ENCODE measurements at regions not wholly inside any gene's neighbourhood (a gene's known extent, or its start where the extent isn't known, plus 50 kb on each side); places are given as distances from the start of the nearest gene placed in this dataset.
A peak's percentile ranks its signal among the peaks of the same experiment; 100 is the strongest.

GRCh38 chr3:46091046-46091445 lies 63.8 kb upstream of the XCR1 start:
- no peaks in the 10 kb centered on the region for H3K27me3 ChIP-seq (ENCODE audit: insufficient read depth, low read length)
- no peak overlapping the region for H3K4me3 ChIP-seq (ENCODE audit: low read length in 2 of 2)
- Mint-ChIP-seq H3K27me3 (no peaks in the 10 kb centered on the region), H3K4me1 (peaks cover 3 to 7% (median 3%) of the 10 kb centered on the region in 4 donors), H3K36me3 (no peaks in the 10 kb centered on the region), H3K27ac (no peak overlapping the region), H3K4me3 (no peak overlapping the region), H3K9me3 (no peaks in the 10 kb centered on the region)
- intact Hi-C loops (cut with micrococcal nuclease), result loop anchor here (10.0 kb wide), 1 partner anchor 194 kb away; no protein-coding TSS in a partner anchor
- DNase-seq, result no peak
- ChIA-PET CTCF (ENCODE audit: partially characterized antibody) (interaction anchor here (0.5 to 2.0 kb wide), 4 partner anchors 12 to 431 kb away, joined by 3 to 9 read pairs (median 4); no protein-coding TSS in a partner anchor), POLR2A (ENCODE audit: partially characterized antibody) (no interaction called here)
- no peaks in the 10 kb centered on the region for H3K36me3 ChIP-seq (ENCODE audit: insufficient read depth, low read length)
- H3K27ac ChIP-seq (ENCODE audit: low read depth, low read length), result no peak overlapping the region
- H3K9me3 ChIP-seq (ENCODE audit: control insufficient read depth in 1 of 2, low read length in 2 of 2), result no peaks in the 10 kb centered on the region
- peaks cover 6% of the 10 kb centered on the region for H3K4me1 ChIP-seq (ENCODE audit: insufficient read depth, low read length)

GRCh38 chr3:46090161-46090591 lies 62.9 kb upstream of the XCR1 start:
- ChIA-PET CTCF (ENCODE audit: partially characterized antibody) (interaction anchor here (0.5 to 2.0 kb wide), 4 partner anchors 12 to 430 kb away, joined by 3 to 9 read pairs (median 6); no protein-coding TSS in a partner anchor), POLR2A (ENCODE audit: partially characterized antibody) (no interaction called here)
- H3K36me3 Mint-ChIP-seq, result no peaks in the 10 kb centered on the region
- peaks cover 6% of the 10 kb centered on the region for H3K4me1 ChIP-seq (ENCODE audit: insufficient read depth, low read length)
- intact Hi-C loops (cut with micrococcal nuclease), result loop anchor here (10.0 kb wide), 1 partner anchor 195 kb away; no protein-coding TSS in a partner anchor
- no peaks in the 10 kb centered on the region for H3K27me3 Mint-ChIP-seq
- no peaks in the 10 kb centered on the region for H3K36me3 ChIP-seq (ENCODE audit: insufficient read depth, low read length)
- H3K27ac Mint-ChIP-seq, result no peak overlapping the region
- no peak for DNase-seq
- H3K4me3 Mint-ChIP-seq, result no peak overlapping the region
- H3K27ac ChIP-seq (ENCODE audit: low read depth, low read length), result no peak overlapping the region
- no peak overlapping the region for H3K4me3 ChIP-seq (ENCODE audit: low read length in 2 of 2)
- no peaks in the 10 kb centered on the region for H3K9me3 Mint-ChIP-seq
- H3K9me3 ChIP-seq (ENCODE audit: control insufficient read depth in 1 of 2, low read length in 2 of 2), result no peaks in the 10 kb centered on the region
- H3K4me1 Mint-ChIP-seq, result peaks cover 3 to 7% (median 3%) of the 10 kb centered on the region in 4 donors
- H3K27me3 ChIP-seq (ENCODE audit: insufficient read depth, low read length), result no peaks in the 10 kb centered on the region

GRCh38 chr3:46089237-46090011 lies 62.1 kb upstream of the XCR1 start:
- H3K4me1 Mint-ChIP-seq, result peaks cover 3 to 7% (median 3%) of the 10 kb centered on the region in 4 donors
- no peaks in the 10 kb centered on the region for H3K27me3 Mint-ChIP-seq
- H3K4me3 Mint-ChIP-seq, result no peak overlapping the region
- H3K27ac Mint-ChIP-seq, result no peak overlapping the region
- H3K36me3 Mint-ChIP-seq, result no peaks in the 10 kb centered on the region
- intact Hi-C loops (cut with micrococcal nuclease), result loop anchor here (10.0 kb wide), 1 partner anchor 195 kb away; no protein-coding TSS in a partner anchor
- no peaks in the 10 kb centered on the region for H3K9me3 Mint-ChIP-seq
- Histone ChIP-seq H3K36me3 (ENCODE audit: insufficient read depth, low read length) (no peaks in the 10 kb centered on the region), H3K27ac (ENCODE audit: low read depth, low read length) (no peak overlapping the region), H3K4me1 (ENCODE audit: insufficient read depth, low read length) (peaks cover 6% of the 10 kb centered on the region), H3K9me3 (ENCODE audit: control insufficient read depth in 1 of 2, low read length in 2 of 2) (no peaks in the 10 kb centered on the region), H3K27me3 (ENCODE audit: insufficient read depth, low read length) (no peaks in the 10 kb centered on the region), H3K4me3 (ENCODE audit: low read length in 2 of 2) (no peak overlapping the region)
- DNase-seq, result no peak
- POLR2A ChIA-PET (ENCODE audit: partially characterized antibody), result no interaction called here
- CTCF ChIA-PET (ENCODE audit: partially characterized antibody), result interaction anchor here (1.1 to 14.8 kb wide), 4 partner anchors 10 to 283 kb away, joined by 3 to 267 read pairs (median 7); partner anchors contain the start of gene CCR5

GRCh38 chr3:46087871-46088270 lies 60.6 kb upstream of the XCR1 start:
- no peaks in the 10 kb centered on the region for H3K36me3 Mint-ChIP-seq
- H3K9me3 ChIP-seq (ENCODE audit: control insufficient read depth in 1 of 2, low read length in 2 of 2), result no peaks in the 10 kb centered on the region
- peak overlapping the region in 1 of 7 donors; percentile 1 for H3K27ac Mint-ChIP-seq
- H3K36me3 ChIP-seq (ENCODE audit: insufficient read depth, low read length), result no peaks in the 10 kb centered on the region
- intact Hi-C loops (cut with micrococcal nuclease), result no loop called here
- H3K9me3 Mint-ChIP-seq, result no peaks in the 10 kb centered on the region
- no peak overlapping the region for H3K27ac ChIP-seq (ENCODE audit: low read depth, low read length)
- no peak overlapping the region for H3K4me3 ChIP-seq (ENCODE audit: low read length in 2 of 2)
- no peaks in the 10 kb centered on the region for H3K27me3 ChIP-seq (ENCODE audit: insufficient read depth, low read length)
- no peaks in the 10 kb centered on the region for H3K27me3 Mint-ChIP-seq
- no peak for DNase-seq
- CTCF ChIA-PET (ENCODE audit: partially characterized antibody), result interaction anchor here (0.8 to 14.8 kb wide), 4 partner anchors 9 to 295 kb away, joined by 3 to 267 read pairs (median 5); partner anchors contain the start of gene CCR5
- peaks cover 6% of the 10 kb centered on the region for H3K4me1 ChIP-seq (ENCODE audit: insufficient read depth, low read length)
- peaks cover 0 to 4% (median 3%) of the 10 kb centered on the region in 4 donors for H3K4me1 Mint-ChIP-seq
- POLR2A ChIA-PET (ENCODE audit: partially characterized antibody), result no interaction called here
- no peak overlapping the region for H3K4me3 Mint-ChIP-seq

- H3K4me1 ChIP-seq (ENCODE audit: insufficient read depth, low read length), result peaks cover 6% of the 10 kb centered on the region
- no peaks in the 10 kb centered on the region for H3K9me3 ChIP-seq (ENCODE audit: control insufficient read depth in 1 of 2, low read length in 2 of 2)
- no peaks in the 10 kb centered on the region for H3K27me3 Mint-ChIP-seq
- intact Hi-C loops (cut with micrococcal nuclease), result no loop called here
- no peak overlapping the region for H3K4me3 Mint-ChIP-seq
- no peak overlapping the region for H3K4me3 ChIP-seq (ENCODE audit: low read length in 2 of 2)
- H3K36me3 ChIP-seq (ENCODE audit: insufficient read depth, low read length), result no peaks in the 10 kb centered on the region
- no peaks in the 10 kb centered on the region for H3K36me3 Mint-ChIP-seq
- H3K27ac Mint-ChIP-seq, result no peak overlapping the region
- peaks cover 0 to 2% (median 0%) of the 10 kb centered on the region in 4 donors for H3K4me1 Mint-ChIP-seq
- POLR2A ChIA-PET (ENCODE audit: partially characterized antibody), result no interaction called here
- DNase-seq, result no peak
- no peaks in the 10 kb centered on the region for H3K9me3 Mint-ChIP-seq
- CTCF ChIA-PET (ENCODE audit: partially characterized antibody), result interaction anchor here (0.8 to 14.8 kb wide), 7 partner anchors 8 to 296 kb away, joined by 3 to 267 read pairs (median 3); partner anchors contain the start of gene CCR5
- H3K27me3 ChIP-seq (ENCODE audit: insufficient read depth, low read length), result no peaks in the 10 kb centered on the region
- H3K27ac ChIP-seq (ENCODE audit: low read depth, low read length), result no peak overlapping the region
Observed at GRCh38 chr3:46086986-46087385, 59.7 kb upstream of the XCR1 start.

- no peak overlapping the region for H3K27ac ChIP-seq (ENCODE audit: low read depth, low read length)
- H3K4me3 ChIP-seq (ENCODE audit: low read length in 2 of 2), result no peak overlapping the region
- H3K27me3 ChIP-seq (ENCODE audit: insufficient read depth, low read length), result no peaks in the 10 kb centered on the region
- ChIA-PET POLR2A (ENCODE audit: partially characterized antibody) (interaction anchor here (0.6 kb wide), 1 partner anchor 15 kb away, joined by 3 read pairs; no protein-coding TSS in a partner anchor), CTCF (ENCODE audit: partially characterized antibody) (interaction anchor here (1.5 to 14.8 kb wide), 3 partner anchors 9 to 287 kb away, joined by 5 to 677 read pairs (median 267); partner anchors contain the start of genes CCR5 and CXCR6)
- peaks cover 6% of the 10 kb centered on the region for H3K4me1 ChIP-seq (ENCODE audit: insufficient read depth, low read length)
- intact Hi-C loops (cut with micrococcal nuclease), result no loop called here
- H3K9me3 ChIP-seq (ENCODE audit: control insufficient read depth in 1 of 2, low read length in 2 of 2), result no peaks in the 10 kb centered on the region
- Mint-ChIP-seq H3K27ac (no peak overlapping the region), H3K36me3 (no peaks in the 10 kb centered on the region), H3K9me3 (no peaks in the 10 kb centered on the region), H3K27me3 (no peaks in the 10 kb centered on the region), H3K4me3 (no peak overlapping the region), H3K4me1 (peaks cover 0 to 2% (median 0%) of the 10 kb centered on the region in 4 donors)
- no peaks in the 10 kb centered on the region for H3K36me3 ChIP-seq (ENCODE audit: insufficient read depth, low read length)
- no peak for DNase-seq
Observed at GRCh38 chr3:46086083-46086437, 58.8 kb upstream of the XCR1 start.

GRCh38 chr3:46085421-46086082 lies 58.3 kb upstream of the XCR1 start:
- Mint-ChIP-seq H3K4me3 (no peak overlapping the region), H3K4me1 (peaks cover 0 to 2% (median 0%) of the 10 kb centered on the region in 4 donors), H3K36me3 (no peaks in the 10 kb centered on the region), H3K27me3 (no peaks in the 10 kb centered on the region), H3K27ac (no peak overlapping the region), H3K9me3 (no peaks in the 10 kb centered on the region)
- CTCF ChIA-PET (ENCODE audit: partially characterized antibody), result interaction anchor here (1.5 to 14.8 kb wide), 3 partner anchors 8 to 287 kb away, joined by 5 to 677 read pairs (median 267); partner anchors contain the start of genes CCR5 and CXCR6
- POLR2A ChIA-PET (ENCODE audit: partially characterized antibody), result interaction anchor here (0.6 kb wide), 1 partner anchor 16 kb away, joined by 3 read pairs; no protein-coding TSS in a partner anchor
- intact Hi-C loops (cut with micrococcal nuclease), result no loop called here
- H3K27ac ChIP-seq (ENCODE audit: low read depth, low read length), result no peak overlapping the region
- H3K9me3 ChIP-seq (ENCODE audit: control insufficient read depth in 1 of 2, low read length in 2 of 2), result no peaks in the 10 kb centered on the region
- H3K4me3 ChIP-seq (ENCODE audit: low read length in 2 of 2), result no peak overlapping the region
- DNase-seq, result no peak
- no peaks in the 10 kb centered on the region for H3K27me3 ChIP-seq (ENCODE audit: insufficient read depth, low read length)
- H3K4me1 ChIP-seq (ENCODE audit: insufficient read depth, low read length), result peaks cover 6% of the 10 kb centered on the region
- H3K36me3 ChIP-seq (ENCODE audit: insufficient read depth, low read length), result no peaks in the 10 kb centered on the region
